Right cardiac atrium (tissue), 5 donors: ENCODE measurements at regions not wholly inside any gene's neighbourhood (a gene's known extent, or its start where the extent isn't known, plus 50 kb on each side); places are given as distances from the start of the nearest gene placed in this dataset.
A peak's percentile ranks its signal among the peaks of the same experiment; 100 is the strongest.

Experiments used
- ATAC-seq, 2 donors: fragments of 200-7000 bp; cut with Tn5 transposase; one replicate each; pipeline versions ENCODE4 v1.8.0 to v1.9.1; 2020; ENCODE audit warnings: moderate library complexity in 2 of 2, mild to moderate bottlenecking in 1 of 2
- DNase-seq, 3 donors: peaks; one replicate each; pipeline ENCODE4 v3.0.0-alpha.2; 2020
- H3K27ac ChIP-seq: one replicate; pipeline ENCODE4 v1.5.1; 2013; ENCODE audit warnings: mild to moderate bottlenecking, low read length, control low read depth, moderate library complexity
- H3K27me3 ChIP-seq: one replicate; pipeline ENCODE4 v1.6.1; 2013; ENCODE audit not compliant: control insufficient read depth, insufficient read depth
- H3K4me1 ChIP-seq: one replicate; pipeline ENCODE4 v1.6.1; 2013; ENCODE audit warnings: low read length; ENCODE audit not compliant: control insufficient read depth, insufficient read depth
- H3K4me3 ChIP-seq: one replicate; pipeline ENCODE4 v1.5.1; 2013; ENCODE audit warnings: low read length, control low read depth
- H3K9me3 ChIP-seq: one replicate; pipeline ENCODE4 v1.6.1; 2013; ENCODE audit warnings: low read length; ENCODE audit not compliant: control insufficient read depth
- whole genome bisulfite sequencing: extraction: QIAGEN DNeasy Blood & Tissue Kit; methylation state at CpG from one replicate; pipeline ENCODE4 v1.1.7; 2013; 5-methylcytosine and 5-hydroxymethylcytosine counted together
- intact Hi-C, 4 donors: fragments of 100-400 bp; cut with DNase I; formaldehyde crosslinking; loops; one replicate each; pipeline versions ENCODE4 v1.11.0 to v1.14.0; 2022 to 2023
- donor health status: healthy with polysubstance abuse.
- donor health status: DM: no; HTN: yes; CAD: no.
- donor health status: DM: no; HTN: no; CAD: no.
- donor health status: DM: no; HTN: yes; CAD: no; lungs with severe emphysema.
- donor health status: DM: yes; HTN: yes; CAD: no.

- DNase-seq, result no peak
- peak in 1 of 2 donors; percentile 64 for ATAC-seq
- Histone ChIP-seq H3K27me3 (no peaks in the 10 kb centered on the region), H3K4me1 (no peaks in the 10 kb centered on the region), H3K9me3 (no peaks in the 10 kb centered on the region), H3K4me3 (no peak overlapping the region), H3K27ac (no peak overlapping the region)
- intact Hi-C loops, result no loop called here
- WGBS, result 42% methylated on average over 3 of the region's 3 CpGs
These were observed 213.7 kb upstream of the MAP3K1 start for GRCh38 chr5:56601641-56602071.

DNA sequence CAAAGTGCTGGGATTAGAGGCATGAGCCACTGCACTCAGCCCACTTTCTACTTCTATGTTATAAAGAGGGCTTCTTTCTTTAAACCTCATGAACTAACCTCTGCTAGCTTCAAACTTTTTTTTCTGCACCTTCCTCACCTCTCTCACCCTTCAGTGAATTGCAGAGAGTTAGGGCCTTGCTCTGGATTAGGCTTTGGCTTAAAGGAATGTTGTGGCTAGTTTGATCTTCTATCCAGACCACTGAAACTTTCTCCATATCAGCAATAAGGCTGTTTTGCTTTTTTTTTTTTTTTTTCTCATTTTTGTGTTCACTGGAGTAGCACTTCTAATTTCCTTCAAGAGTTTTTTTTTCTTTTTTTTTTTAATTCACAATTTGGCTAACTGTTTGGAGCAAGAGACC is 216.4 kb upstream of the MAP3K1 start:
- no peak overlapping the region for H3K27ac ChIP-seq
- intact Hi-C loops, result no loop called here
- H3K4me3 ChIP-seq, result no peak overlapping the region
- DNase-seq (no peak), ATAC-seq (no peak)
- H3K9me3 ChIP-seq, result no peaks in the 10 kb centered on the region
- no peaks in the 10 kb centered on the region for H3K4me1 ChIP-seq
- no peaks in the 10 kb centered on the region for H3K27me3 ChIP-seq

DNA sequence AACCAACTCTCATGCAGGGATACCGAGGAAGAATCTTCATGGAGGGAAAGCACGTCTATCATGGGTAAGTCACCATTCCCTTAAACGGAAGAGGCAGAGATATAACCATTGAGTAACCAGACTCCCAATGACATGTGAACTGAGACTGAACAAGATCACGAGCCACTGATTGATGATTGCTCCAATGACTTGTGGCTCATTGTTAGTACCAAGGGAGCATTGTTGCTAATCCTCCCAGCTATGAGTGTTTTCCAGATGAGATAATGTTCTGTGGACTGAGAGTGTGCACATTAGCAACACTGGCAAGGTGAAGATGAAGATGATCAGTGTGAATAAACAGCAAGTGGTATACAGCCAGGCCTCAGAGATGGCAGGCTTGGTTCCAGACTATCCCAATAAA is 219.2 kb upstream of the MAP3K1 start:
- Histone ChIP-seq H3K27me3 (no peaks in the 10 kb centered on the region), H3K4me3 (no peak overlapping the region), H3K4me1 (no peaks in the 10 kb centered on the region), H3K27ac (no peak overlapping the region), H3K9me3 (no peaks in the 10 kb centered on the region)
- intact Hi-C loops, result no loop called here
- ATAC-seq, result no peak
- 92% methylated on average over 4 of the region's 4 CpGs for WGBS
- no peak for DNase-seq

DNA sequence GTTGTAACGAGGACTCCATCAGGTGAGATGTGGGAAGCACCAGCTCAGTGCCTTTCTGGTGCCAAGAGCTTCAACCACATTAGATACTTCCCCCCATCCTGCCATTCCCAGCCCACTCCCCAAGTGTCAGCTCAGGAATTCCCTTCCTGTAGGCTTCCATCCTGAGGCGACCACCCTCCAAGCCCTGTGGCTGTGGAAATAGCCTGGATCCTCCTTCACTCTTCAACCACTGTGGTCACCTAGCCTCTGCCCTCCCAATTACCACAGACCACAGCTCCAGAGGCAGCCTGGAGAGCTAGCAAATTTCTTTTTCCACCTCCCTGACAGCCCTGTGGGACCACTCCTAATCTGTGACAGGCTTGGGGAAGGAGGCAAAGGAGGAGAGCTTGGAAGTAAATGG is 219.8 kb upstream of the MAP3K1 start:
- Histone ChIP-seq H3K9me3 (no peaks in the 10 kb centered on the region), H3K4me1 (no peaks in the 10 kb centered on the region), H3K27ac (no peak overlapping the region), H3K27me3 (no peaks in the 10 kb centered on the region), H3K4me3 (no peak overlapping the region)
- DNase-seq (no peak), ATAC-seq (no peak)
- intact Hi-C loops, result no loop called here
- 90% methylated on average over 2 of the region's 2 CpGs for WGBS

DNA sequence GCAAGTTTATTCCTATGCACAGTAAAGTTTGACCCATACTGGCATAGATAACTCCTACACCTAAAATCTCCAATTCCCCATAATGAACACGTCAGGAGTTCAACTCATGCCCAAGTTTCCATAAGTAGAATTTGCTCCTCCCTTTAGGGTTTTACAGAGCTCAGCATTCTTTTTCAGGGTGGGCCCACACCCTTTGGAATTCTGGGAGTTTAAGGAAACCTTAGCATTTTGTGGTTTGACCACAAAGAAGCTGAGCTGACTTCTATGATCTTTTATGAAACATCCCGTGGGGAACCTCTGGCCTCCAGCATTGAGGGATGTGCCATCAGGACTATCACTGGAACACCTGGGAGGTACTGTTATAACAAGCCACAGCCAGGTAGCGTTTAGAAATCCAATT is 220.6 kb upstream of the MAP3K1 start:
- H3K27ac ChIP-seq, result no peak overlapping the region
- 93% methylated on average over 3 of the region's 3 CpGs for WGBS
- H3K4me1 ChIP-seq, result no peaks in the 10 kb centered on the region
- DNase-seq, result no peak
- H3K4me3 ChIP-seq, result no peak overlapping the region
- no peaks in the 10 kb centered on the region for H3K9me3 ChIP-seq
- intact Hi-C loops, result no loop called here
- H3K27me3 ChIP-seq, result no peaks in the 10 kb centered on the region
- ATAC-seq, result no peak

- Histone ChIP-seq H3K9me3 (no peaks in the 10 kb centered on the region), H3K27ac (no peak overlapping the region), H3K4me1 (peaks cover 7% of the 10 kb centered on the region), H3K27me3 (no peaks in the 10 kb centered on the region), H3K4me3 (no peak overlapping the region)
- 98% methylated on average over 5 of the region's 5 CpGs for WGBS
- intact Hi-C loops, result no loop called here
- DNase-seq (no peak), ATAC-seq (no peak)
These were observed 224.3 kb upstream of the MAP3K1 start for GRCh38 chr5:56591081-56591480.

GRCh38 chr5:56589481-56589860 is 225.9 kb upstream of the MAP3K1 start:
- peaks cover 11% of the 10 kb centered on the region for H3K4me1 ChIP-seq
- H3K27me3 ChIP-seq, result no peaks in the 10 kb centered on the region
- intact Hi-C loops, result loop anchor here in 1 of 4 donors (10.0 kb wide), 1 partner anchor 225 kb away; the partner anchor contains the start of gene MAP3K1
- 72% methylated on average over 6 of the region's 6 CpGs for WGBS
- H3K27ac ChIP-seq, result peak overlapping the region; percentile 25
- no peak overlapping the region for H3K4me3 ChIP-seq
- DNase-seq, result no peak
- no peak for ATAC-seq
- no peaks in the 10 kb centered on the region for H3K9me3 ChIP-seq

GRCh38 chr5:56588636-56589480 is 226.5 kb upstream of the MAP3K1 start:
- DNase-seq (peak; percentile 71 to 75 (median 72)), ATAC-seq (peak; percentile 49 to 65)
- no peaks in the 10 kb centered on the region for H3K9me3 ChIP-seq
- H3K4me3 ChIP-seq, result no peak overlapping the region
- intact Hi-C loops, result loop anchor here in 1 of 4 donors (10.0 kb wide), 1 partner anchor 226 kb away; the partner anchor contains the start of gene MAP3K1
- H3K27me3 ChIP-seq, result no peaks in the 10 kb centered on the region
- H3K4me1 ChIP-seq, result peaks cover 11% of the 10 kb centered on the region
- 46% methylated on average over 16 of the region's 16 CpGs for WGBS
- peak overlapping the region; percentile 25 for H3K27ac ChIP-seq

- ATAC-seq, result no peak
- no peak for DNase-seq
- intact Hi-C loops, result loop anchor here in 1 of 4 donors (10.0 kb wide), 1 partner anchor 227 kb away; the partner anchor contains the start of gene MAP3K1
- Histone ChIP-seq H3K4me3 (no peak overlapping the region), H3K9me3 (no peaks in the 10 kb centered on the region), H3K4me1 (peaks cover 11% of the 10 kb centered on the region), H3K27ac (no peak overlapping the region), H3K27me3 (no peaks in the 10 kb centered on the region)
- WGBS, result 72% methylated on average over 2 of the region's 2 CpGs
These were observed 227.2 kb upstream of the MAP3K1 start for GRCh38 chr5:56588131-56588487.

- WGBS, result 83% methylated on average over 5 of the region's 5 CpGs
- no peaks in the 10 kb centered on the region for H3K27me3 ChIP-seq
- DNase-seq (no peak), ATAC-seq (no peak)
- H3K4me1 ChIP-seq, result peaks cover 11% of the 10 kb centered on the region
- H3K27ac ChIP-seq, result no peak overlapping the region
- no peaks in the 10 kb centered on the region for H3K9me3 ChIP-seq
- H3K4me3 ChIP-seq, result no peak overlapping the region
- intact Hi-C loops, result loop anchor here in 1 of 4 donors (10.0 kb wide), 1 partner anchor 227 kb away; the partner anchor contains the start of gene MAP3K1
These were observed 227.8 kb upstream of the MAP3K1 start for GRCh38 chr5:56587381-56588130.
